HG03469 (cell line): ENCODE measurements at regions not wholly inside any gene's neighbourhood (a gene's known extent, or its start where the extent isn't known, plus 50 kb on each side); places are given as distances from the start of the nearest gene placed in this dataset.
"Not testable (repeated sequence)": the region's sequence is repeated elsewhere in the genome, so short reads cannot be mapped to it uniquely, and the experiment has no call there.

Experiments
- ATAC-seq: cut with Tn5 transposase; IDR thresholded peaks from one replicate; pipeline ENCODE4 v1.9.1; 2021; ENCODE audit warnings: mild to moderate bottlenecking, moderate library complexity, moderate number of reproducible peaks; ENCODE audit not compliant: unreplicated experiment

DNA sequence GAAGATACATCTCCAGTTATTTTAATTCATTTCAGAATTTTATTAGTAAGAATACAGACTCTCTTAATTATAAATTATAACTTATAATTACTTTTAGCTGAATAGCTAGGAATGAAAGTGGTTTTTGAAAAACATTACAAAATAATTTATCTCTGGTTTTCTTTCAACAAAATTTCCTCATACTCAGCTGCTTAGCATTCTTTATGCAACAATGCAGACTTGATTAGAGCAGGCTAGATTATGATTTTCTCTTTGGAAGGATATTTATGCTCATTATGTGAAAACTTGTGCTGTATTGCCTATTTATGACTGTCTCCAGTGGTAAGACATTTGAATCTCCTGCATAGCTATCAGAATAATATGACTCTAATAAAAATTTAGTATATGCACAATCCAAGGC is 2023.7 kb downstream of the C4orf33 start:
- no peak for ATAC-seq

DNA sequence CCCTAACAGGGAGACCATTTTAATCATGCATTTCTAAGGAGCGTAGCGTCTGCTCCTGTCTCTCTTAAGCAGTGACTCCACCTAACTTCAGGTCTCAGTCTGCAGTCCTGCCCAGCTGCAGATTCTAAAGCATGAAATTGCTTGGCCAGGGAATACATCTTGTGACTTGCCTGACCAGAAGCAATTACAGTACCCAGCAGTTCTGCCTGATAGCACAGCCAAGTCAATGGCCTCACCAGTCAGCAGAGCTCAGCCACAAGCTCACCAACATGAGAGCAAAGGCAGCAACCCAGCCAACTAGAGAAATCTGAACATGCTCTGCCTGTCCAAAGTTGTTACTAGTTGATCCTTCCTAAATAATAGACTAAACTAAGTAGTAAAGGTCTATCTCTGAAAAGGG is 2011.9 kb upstream of the PCDH10 start:
- ATAC-seq: no peak

DNA sequence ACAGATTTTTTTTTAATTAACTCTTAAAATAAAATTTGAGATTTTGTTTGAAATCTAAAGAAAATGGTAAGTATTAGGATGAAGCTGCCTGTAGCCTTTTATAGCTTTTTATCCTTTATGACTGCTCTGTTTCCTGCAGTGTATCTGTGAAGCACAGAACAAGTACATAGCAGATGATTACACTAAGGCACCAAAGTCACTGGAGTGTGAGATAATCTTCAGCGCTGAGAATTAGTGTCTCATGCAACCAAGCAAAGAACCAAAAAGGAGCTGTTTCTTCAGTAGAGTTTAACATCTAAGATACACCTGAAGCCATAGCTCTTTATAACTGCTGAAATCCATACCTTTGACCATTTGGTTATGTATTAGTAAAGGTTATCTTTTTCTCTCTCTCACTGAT is 1989.8 kb upstream of the PCDH10 start:
- ATAC-seq: no peak

DNA sequence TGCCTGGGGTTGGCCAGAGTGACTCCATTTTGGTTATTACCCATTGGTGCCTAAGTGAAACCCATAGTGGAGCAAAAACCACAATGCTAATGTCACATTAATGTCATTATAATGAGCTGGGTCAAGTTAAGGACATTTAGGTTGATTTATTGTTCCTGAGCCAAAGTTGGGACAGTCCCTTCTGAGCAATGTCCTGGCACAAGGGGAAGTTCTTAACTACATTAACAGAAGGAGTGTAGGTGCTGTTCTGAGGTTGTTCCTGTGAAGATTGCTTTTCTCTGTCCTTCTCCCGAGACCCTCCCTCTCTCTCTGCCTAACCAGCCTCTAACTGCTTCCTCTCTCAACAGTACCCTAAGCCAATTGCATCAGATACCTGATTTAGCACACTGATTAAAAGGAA is 1956.8 kb upstream of the PCDH10 start:
- no peak for ATAC-seq

DNA sequence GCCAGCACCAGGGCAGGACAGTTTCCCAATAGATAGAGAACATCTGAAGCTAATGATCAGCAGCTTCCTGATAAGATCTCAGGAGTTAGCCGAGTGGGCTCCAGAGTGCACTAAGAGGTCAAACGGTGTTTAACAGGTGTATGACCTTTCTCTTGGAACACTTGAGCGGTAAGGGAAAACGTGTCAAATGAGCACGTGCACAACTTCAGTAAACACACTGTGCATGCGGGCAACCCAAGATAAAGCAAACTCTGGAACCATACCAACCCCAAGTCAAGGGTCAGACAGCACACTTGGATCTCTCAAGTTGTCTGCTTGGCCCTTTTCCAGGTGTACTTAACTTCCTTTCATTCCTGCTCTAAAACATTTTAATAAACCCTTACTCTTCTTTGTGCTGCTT is 1941.5 kb upstream of the PCDH10 start:
- no peak for ATAC-seq

DNA sequence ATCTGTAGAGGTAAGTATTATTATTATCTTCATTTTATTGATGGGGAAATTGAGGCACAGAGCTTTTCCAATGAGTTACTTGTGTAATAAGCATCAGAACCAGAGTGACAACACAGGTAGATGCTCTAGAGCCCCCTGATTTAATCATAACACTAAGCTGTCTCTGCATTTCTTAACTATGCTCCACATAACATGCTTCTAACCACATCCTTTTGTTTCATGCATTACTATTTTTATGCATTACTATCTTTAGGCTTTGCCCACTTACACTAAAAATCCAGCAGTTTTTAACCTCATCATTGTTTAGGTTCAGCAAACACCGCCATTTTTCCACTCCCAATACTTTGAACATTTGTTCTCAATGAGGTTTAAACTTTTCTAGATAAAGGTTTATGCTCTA is 1900.8 kb upstream of the PCDH10 start:
- no peak for ATAC-seq

DNA sequence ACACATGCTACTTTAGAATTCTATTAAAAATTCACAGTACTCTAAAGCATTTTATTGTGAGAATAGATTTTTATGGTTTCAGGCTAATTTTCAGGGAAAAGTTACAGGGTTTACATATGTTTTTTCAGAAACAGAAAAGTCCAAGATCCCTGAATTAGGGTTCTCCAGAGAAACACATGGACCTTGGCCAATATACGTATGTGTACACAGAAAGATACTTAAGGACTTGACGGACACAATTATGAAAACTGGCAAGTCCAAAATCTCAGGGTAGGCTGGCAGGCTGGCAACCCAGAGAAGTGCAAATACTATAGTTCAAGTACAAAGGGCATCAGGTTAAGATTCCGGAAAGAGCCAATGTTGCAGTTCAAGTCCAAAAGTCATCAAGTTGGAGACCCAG is 1897.8 kb upstream of the PCDH10 start:
- no peak for ATAC-seq

DNA sequence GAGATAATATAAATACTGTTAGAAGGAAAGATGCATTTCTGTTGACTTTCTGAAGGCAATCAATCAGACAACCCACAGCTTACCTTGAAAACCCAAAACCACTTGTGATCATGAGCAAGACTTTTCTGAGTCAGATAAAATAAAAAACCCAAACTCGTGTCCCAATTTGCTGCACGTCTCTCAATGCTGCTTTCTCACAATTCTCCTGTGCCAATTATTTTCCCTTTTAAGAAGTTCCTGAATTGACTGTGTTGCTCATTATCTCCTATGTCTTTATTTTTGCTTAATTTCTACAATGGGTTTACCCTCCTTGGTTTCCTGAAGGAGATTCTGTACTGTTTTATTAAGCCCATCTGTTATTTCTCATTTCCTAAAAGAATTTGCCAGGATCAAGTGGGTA is 1891.9 kb upstream of the PCDH10 start:
- no peak for ATAC-seq

DNA sequence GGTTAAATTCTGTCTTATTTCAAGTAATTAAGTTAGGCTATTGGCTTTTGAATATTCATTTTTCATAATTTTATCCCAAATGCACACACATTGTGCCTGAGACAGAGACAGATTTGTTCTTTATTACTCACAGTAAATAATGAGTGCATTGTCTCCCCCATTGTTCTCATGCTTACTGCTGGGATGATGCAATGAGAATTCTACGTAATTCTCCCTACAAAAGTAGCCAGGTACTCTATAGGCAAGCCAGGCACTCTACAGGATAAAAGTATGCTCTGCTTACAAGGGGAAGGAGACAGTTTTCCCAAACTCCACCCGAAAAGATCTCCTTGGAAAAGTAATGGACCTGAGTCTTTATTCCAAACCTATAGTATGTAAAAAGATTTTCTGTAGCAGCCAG is 1890.7 kb upstream of the PCDH10 start:
- ATAC-seq: no peak

DNA sequence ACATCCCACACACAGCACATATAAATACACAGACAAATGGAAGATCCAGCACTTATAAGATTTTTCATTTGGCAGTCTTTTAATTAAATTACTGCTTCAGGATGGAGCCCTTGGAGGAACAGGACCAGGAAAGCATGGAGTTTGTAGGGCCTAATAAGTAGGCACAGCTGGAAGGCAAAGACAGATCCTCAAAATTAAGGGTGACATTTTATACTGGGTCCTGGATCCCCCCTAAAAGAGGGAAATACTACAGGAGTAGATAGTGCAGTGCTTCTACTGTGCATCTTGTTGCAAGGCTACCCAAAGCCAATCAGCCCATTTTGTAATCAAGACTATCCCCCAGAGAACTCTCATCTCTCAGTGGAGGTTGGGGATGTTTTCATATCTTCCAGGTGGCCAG is 1860.7 kb upstream of the PCDH10 start:
- ATAC-seq: no peak

DNA sequence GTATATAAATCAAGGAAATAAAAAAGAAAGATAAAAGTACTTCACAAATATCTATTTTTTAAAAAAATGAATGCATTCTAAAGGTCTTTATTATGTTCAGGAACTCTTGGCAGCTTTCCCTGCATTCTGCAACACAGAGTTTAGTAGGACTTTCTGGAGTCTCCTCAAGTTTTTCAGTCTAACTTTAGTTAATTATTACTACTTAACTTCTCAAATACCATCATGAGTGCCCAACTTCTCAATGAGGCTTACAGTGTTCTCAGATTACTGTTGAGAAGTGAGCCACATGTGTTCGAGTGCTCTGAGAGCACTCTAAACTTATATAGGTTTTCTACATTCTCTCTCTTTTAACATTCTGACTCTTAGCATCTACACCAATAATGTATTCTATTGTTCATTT is 1852.9 kb upstream of the PCDH10 start:
- no peak for ATAC-seq

DNA sequence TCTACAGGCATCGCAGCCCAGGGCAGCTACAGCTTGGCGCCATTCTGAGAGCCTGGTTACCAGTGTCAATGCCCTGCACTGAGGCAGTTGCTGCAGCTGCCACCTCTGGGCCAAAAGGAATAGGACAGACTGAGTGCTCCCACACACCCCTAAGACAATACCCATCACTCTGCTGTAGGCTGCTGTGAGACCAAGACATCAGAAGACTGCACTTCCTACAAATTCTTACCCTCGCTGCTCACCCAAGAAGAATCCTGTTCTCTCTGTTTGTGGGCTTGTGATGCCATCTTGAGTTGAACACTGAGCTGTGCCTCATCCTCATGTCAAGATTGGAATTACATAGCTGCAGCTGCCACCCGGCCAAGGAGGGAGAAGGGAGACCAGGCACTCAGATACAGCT is 1847.0 kb upstream of the PCDH10 start:
- no peak for ATAC-seq

DNA sequence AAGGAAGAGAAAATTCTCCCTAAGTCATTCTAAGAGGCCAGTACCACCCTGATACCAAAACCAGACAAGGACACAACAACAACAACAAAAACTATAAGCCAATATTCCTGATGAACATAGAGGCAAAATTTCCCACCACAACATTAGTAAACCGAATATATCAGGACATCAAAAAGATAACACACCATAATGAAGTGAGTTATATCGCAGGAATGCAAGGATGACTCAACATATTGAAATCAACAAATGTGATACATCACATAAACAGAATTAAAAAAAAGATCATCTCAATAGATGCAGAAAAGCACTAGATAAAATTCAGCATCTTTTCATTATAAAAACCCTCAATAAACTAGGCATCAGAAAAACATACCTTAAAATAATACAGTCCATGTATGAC is 1844.4 kb upstream of the PCDH10 start:
- ATAC-seq: no peak

DNA sequence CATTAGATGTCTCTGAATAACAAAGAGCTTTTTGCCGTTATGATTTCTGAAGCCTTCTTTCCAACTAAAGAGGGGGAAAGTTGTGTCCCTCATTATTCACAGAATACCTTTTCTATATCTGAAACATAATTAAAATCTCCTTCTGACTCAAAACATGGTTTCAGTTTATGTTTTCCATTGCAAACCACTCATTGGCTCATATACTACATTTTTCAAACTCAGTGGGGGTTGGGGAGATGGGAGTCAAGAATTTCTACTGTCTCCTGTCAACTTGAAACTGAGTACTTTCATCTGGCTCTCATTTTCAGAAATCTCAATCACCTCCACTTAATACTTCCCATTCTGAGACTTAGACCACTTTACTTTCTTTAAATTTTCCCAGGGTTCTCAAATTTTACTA is 1839.5 kb upstream of the PCDH10 start:
- ATAC-seq: no peak

DNA sequence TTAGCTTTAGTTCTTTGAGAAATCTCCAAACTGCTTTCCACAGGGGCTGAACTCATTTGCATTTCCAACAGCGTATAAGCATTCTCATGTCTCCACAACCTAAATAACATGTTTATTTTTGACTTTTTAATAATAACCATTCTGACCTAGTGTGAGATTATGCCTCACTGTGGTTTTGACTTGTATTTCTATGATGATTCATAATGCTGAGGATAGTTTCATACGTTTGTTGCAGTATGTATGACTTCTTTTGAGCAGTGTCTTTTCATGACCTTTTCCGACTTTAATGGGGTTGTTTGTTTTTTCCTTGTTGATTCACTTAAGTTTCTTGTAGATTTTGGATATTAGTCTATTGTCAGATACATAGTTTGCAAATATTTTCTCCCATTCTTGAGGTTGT is 1833.0 kb upstream of the PCDH10 start:
- no peak for ATAC-seq

DNA sequence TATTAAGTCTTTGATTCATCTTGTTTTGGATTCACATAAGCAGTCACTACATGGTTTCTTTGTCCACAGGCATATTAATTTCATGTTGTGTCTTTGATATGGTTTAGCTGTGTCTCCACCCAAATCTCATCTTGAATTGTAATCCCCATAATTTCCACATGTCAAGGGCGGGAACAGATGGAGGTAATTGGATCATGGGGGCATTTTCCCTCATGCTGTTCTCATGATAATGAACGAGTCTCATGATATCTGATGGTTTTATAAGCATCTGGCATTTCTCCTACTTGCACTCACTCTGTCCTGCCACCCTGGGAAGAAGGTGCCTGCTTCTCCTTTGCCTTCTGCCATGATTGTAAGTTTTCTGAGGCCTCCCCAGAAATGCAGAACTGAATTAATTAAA is 1811.2 kb upstream of the PCDH10 start:
- no peak for ATAC-seq

DNA sequence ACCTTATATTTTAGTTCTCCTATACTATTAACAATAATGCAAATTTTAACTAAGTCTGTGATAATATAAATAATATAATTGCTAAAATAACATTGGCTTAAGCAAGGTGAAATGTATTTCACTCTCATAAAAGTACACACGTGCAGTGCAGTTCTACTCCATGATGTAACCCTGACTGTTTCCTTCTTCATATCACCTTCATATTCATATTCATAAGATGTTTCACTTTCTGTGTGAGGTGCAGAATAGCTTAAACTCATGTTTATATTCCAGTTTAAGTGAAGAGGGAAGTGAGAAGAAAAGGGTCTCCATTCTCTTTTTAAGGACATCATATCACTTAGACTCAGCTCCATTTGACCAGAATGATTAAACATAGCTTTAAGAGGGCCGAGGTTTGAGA is 1810.0 kb upstream of the PCDH10 start:
- ATAC-seq: no peak

DNA sequence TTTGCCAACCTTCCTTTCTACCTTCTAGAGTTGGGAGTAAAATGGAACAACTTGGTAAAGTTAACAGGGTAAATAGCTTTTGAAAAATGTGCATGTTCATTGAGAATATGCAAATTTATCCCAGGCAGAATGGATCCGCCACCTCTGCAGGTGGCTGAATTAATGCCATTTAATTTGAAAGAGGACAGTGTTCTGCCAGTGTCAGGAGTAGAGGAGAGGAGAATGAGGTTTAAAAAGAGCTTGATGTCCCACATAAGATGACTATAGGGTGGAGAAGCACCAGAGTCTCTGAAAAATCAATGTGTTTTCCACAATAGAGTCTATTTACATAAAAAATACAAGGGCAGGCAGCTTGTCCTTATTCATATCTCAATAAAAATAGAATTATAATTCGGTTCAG is 1804.3 kb upstream of the PCDH10 start:
- no peak for ATAC-seq

DNA sequence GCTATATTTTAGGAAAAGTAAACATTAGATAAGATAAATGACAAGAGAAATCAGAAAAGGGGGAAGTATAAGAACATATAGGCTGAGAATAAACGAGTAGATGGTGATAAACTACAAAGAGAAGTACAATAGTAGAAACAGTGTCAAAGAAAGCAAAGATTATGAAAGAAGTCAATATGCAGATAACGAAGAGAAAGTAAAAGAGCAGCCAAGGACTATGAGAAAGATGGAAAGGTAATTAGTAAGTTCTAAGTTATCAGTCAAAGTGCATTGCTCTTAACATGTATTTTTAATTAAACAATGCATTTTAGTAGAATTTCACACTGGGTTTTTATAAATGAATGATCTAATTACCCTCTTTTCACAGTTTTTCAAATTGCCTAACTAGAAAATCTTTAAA is 1801.3 kb upstream of the PCDH10 start:
- ATAC-seq: no peak

DNA sequence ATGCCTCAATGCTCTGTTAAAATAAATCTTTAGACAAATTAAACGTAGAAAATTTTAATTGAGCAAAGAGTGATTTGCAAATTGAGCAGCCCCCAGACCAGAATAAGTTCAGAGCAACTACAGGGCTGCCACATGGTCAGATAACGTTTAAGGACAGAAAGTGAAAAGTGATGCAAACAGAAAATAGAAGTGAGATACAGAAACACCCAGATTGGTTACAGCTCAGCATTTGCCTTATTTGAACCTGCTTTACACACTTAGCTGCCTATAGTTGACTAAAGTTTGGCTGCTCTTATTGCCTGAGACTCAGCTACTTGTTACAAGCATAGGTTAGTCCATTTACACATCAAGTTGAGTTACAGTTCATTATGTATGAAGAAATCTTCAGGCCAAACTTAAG is 1800.8 kb upstream of the PCDH10 start:
- no peak for ATAC-seq

DNA sequence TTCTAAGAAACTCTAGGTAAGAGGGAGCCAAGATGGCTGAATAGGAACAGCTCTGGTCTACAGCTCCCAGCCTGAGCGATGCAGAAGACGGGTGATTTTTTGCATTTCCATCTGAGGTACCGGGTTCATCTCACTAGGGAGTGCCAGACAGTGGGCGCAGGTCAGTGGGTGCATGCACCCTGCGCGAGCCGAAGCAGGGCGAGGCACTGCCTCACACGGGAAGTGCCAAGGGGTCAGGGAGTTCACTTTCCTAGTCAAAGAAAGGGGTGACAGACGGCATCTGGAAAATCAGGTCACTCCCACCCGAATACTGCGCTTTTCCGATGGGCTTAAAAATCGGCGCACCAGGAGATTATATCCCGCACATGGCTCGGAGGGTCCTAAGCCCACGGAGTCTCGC is 1796.7 kb upstream of the PCDH10 start:
- not testable (repeated sequence) for ATAC-seq

DNA sequence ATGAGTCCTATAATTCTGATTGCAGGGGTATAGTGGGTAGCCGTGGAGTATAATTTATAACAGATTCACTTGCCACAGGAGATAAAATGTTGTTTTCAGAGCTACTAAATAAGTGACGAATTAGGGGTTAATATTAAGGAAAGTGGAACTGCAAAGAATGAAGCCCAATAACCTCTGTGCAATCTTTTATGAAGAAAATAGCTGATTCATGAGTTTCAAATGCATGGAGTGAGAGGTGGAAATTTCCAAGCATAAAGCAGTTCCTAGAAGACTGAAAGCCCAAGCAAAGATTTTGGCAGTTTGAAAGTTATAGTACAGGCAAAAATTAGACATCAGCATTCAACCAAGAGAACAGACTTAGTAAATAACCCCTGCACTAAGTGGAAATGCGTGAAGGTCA is 1782.4 kb upstream of the PCDH10 start:
- ATAC-seq: no peak

DNA sequence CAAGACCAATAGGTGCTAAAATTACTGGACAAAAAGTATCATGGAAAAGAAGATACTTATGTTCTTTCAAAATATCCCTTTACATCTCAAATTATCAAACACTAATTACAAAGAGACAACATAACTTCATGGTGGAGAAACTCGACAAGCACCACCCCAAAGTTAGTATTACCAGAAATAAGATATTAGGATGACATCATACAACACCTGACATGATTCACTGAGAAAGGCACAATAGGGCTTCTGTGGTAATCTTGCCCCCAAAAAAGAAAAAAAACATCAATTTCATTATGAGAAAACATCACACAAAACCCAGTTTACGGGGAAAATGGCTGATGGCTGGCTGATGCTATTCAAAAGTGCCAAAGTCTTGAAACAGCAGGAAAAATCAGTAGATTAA is 1781.7 kb upstream of the PCDH10 start:
- no peak for ATAC-seq

DNA sequence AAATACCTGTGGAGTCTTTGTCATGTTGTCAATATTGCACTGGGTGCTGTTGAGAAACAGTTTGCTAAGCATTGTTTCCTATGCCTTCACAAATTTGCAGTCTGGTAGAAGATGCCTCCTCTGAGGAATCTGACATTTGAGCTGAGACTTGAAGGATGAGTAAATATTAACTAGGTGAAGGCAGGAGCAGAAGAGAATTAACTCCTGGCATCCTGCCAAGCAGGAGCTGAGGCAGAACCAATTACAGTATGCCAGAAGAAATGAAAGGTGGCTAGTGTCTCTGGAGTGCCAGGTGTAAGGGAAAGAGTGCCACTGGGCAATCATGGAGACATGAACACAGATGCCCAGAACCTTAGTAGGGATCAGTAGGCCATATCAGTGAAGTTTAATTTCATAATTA is 1778.2 kb upstream of the PCDH10 start:
- ATAC-seq: no peak
